GM12864 (cell line): ENCODE measurements at regions not wholly inside any gene's neighbourhood (a gene's known extent, or its start where the extent isn't known, plus 50 kb on each side); places are given as distances from the start of the nearest gene placed in this dataset.

Experiments
- DNase-seq: peaks from one replicate; pipeline ENCODE4 v3.0.0-alpha.2; 2011; ENCODE audit warnings: low read depth
- H3K4me3 ChIP-seq: 2 replicates; pipeline ENCODE4 v1.5.1; 2011; ENCODE audit warnings: mild to moderate bottlenecking, low read depth, low read length, control low read depth
- CTCF ChIP-seq: IDR thresholded peaks from 2 replicates; pipeline ENCODE4 v1.5.1; 2011; ENCODE audit warnings: low read depth, mild to moderate bottlenecking, moderate library complexity, low read length, control low read depth, inconsistent platforms; ENCODE audit errors: missing control alignments

GRCh38 chr4:127344071-127344470 is 288.7 kb upstream of the INTU start:
- TF ChIP-seq CTCF = no peak
- no peak overlapping the region for H3K4me3 ChIP-seq
- no peak for DNase-seq

GRCh38 chr4:127347936-127348335 is 284.8 kb upstream of the INTU start:
- no peak for DNase-seq
- no peak overlapping the region for H3K4me3 ChIP-seq
- no peak for TF ChIP-seq CTCF

- no peak for TF ChIP-seq CTCF
- H3K4me3 ChIP-seq = no peak overlapping the region
- no peak for DNase-seq
These were observed 280.3 kb upstream of the INTU start for GRCh38 chr4:127352220-127353113.

- DNase-seq = no peak
- H3K4me3 ChIP-seq = no peak overlapping the region
- TF ChIP-seq CTCF = no peak
These were observed 277.0 kb upstream of the INTU start for GRCh38 chr4:127355743-127356142.

GRCh38 chr4:127357765-127358164 is 275.0 kb upstream of the INTU start:
- TF ChIP-seq CTCF = no peak
- H3K4me3 ChIP-seq = no peak overlapping the region
- no peak for DNase-seq

GRCh38 chr4:127362686-127363085 is 270.1 kb upstream of the INTU start:
- no peak for TF ChIP-seq CTCF
- no peak for DNase-seq
- no peak overlapping the region for H3K4me3 ChIP-seq

GRCh38 chr4:127364397-127364796 is 268.4 kb upstream of the INTU start:
- H3K4me3 ChIP-seq = no peak overlapping the region
- TF ChIP-seq CTCF = no peak
- DNase-seq = no peak
